A549 (cell line): ENCODE measurements at regions not wholly inside any gene's neighbourhood (a gene's known extent, or its start where the extent isn't known, plus 50 kb on each side); places are given as distances from the start of the nearest gene placed in this dataset.

ENCODE experiments used
- ATAC-seq, 2 experiments: fragments of 200-7000 bp in 1 of 2; fragments of >200 bp in 1 of 2; cut with Nextera tagmentation in 1 of 2; cut with Tn5 transposase in 1 of 2; 3 replicates each; pipeline versions ENCODE4 v1.8.0 to v1.9.1; 2018 to 2020; ENCODE audit warnings: mild to moderate bottlenecking in 1 of 2, moderate library complexity in 1 of 2
- CTCF ChIA-PET: fragments of 300-600 bp; sonication (Branson Sonifier 250); formaldehyde crosslinking; extraction: SDS; loops from one replicate; lab custom pipeline; 2021; ENCODE audit warnings: antibody characterized with exemption, inconsistent platforms; lab: Yijun Ruan, JAX
- POLR2A ChIA-PET: fragments of 350-600 bp; formaldehyde crosslinking; extraction: SDS; loops from one replicate; lab custom pipeline; 2021; ENCODE audit warnings: antibody characterized with exemption, inconsistent platforms; lab: Yijun Ruan, JAX
- DNase-seq, 2 experiments: peaks; one replicate each; pipeline versions ENCODE4 v3.0.0 to v3.0.0-alpha.2; 2011 to 2016; ENCODE audit warnings: low read depth in 1 of 2, low spot score in 1 of 2
- FAIRE-seq: peaks from 2 replicates; lab custom pipeline; 2011; peaks lifted over from hg19 to GRCh38; lab: Jason Lieb, UNC
- H3K27ac ChIP-seq, 2 experiments: fragments of >200 bp; sonication (Bioruptor Twin); formaldehyde crosslinking; 3 replicates each; pipeline ENCODE4 v1.5.1; 2016 to 2017
- H3K4me1 ChIP-seq: fragments of >200 bp; sonication (Bioruptor Twin); formaldehyde crosslinking; 3 replicates; pipeline ENCODE4 v1.6.1; 2016
- H3K4me2 ChIP-seq: fragments of >200 bp; sonication (Bioruptor Twin); formaldehyde crosslinking; 3 replicates; pipeline ENCODE4 v1.6.1; 2016
- H3K4me3 ChIP-seq: fragments of >200 bp; sonication (Bioruptor Twin); formaldehyde crosslinking; 3 replicates; pipeline ENCODE4 v1.5.1; 2016
- H3K9me3 ChIP-seq: fragments of >200 bp; sonication (Bioruptor Twin); formaldehyde crosslinking; 3 replicates; pipeline ENCODE4 v1.6.1; 2016
- CEBPB ChIP-seq, 2 experiments: fragments of >200 bp in 1 of 2; sonication (Bioruptor Twin) in 1 of 2; formaldehyde crosslinking in 1 of 2; IDR thresholded peaks; 2 replicates each; pipeline ENCODE4 v1.6.1; 2012 to 2016
- CTCF ChIP-seq: fragments of >200 bp; sonication (Bioruptor Twin); formaldehyde crosslinking; IDR thresholded peaks from 3 replicates; pipeline ENCODE4 v1.5.1; 2016
- EHMT2 ChIP-seq: fragments of 200-600 bp; sonication (generic); IDR thresholded peaks from 2 replicates; pipeline ENCODE4 v1.6.1; 2016; ENCODE audit warnings: antibody characterized with exemption, low read depth, mild to moderate bottlenecking, moderate library complexity
- FOSL2 ChIP-seq, 2 experiments: fragments of 450-650 bp in 1 of 2; fragments of >200 bp in 1 of 2; sonication (Bioruptor Twin) in 1 of 2; formaldehyde crosslinking; IDR thresholded peaks; 2 replicates each; pipeline versions ENCODE4 v1.5.0 to v1.6.1; 2016 to 2020; ENCODE audit warnings: mild to moderate bottlenecking in 1 of 2, moderate library complexity in 1 of 2
- FOXS1 ChIP-seq: fragments of 250-450 bp; sonication (Bioruptor Pico); IDR thresholded peaks from 2 replicates; pipeline ENCODE4 v1.5.0; 2020; ENCODE audit warnings: mild to moderate bottlenecking, moderate library complexity
- HOXA7 ChIP-seq: fragments of 250-450 bp; sonication (Bioruptor Pico); IDR thresholded peaks from 2 replicates; pipeline ENCODE4 v1.5.0; 2020; ENCODE audit warnings: mild to moderate bottlenecking, moderate library complexity
- HOXB5 ChIP-seq: fragments of 250-450 bp; sonication (Bioruptor Pico); IDR thresholded peaks from 2 replicates; pipeline ENCODE4 v1.5.0; 2020; ENCODE audit warnings: mild to moderate bottlenecking, moderate library complexity
- JUN ChIP-seq, 2 experiments: fragments of >200 bp; sonication (Bioruptor Twin); formaldehyde crosslinking; IDR thresholded peaks; 2 replicates in 1 of 2; 3 replicates in 1 of 2; pipeline ENCODE4 v1.6.1; 2016 to 2017
- NFE2L2 ChIP-seq: fragments of 150-350 bp; conservative IDR thresholded peaks from 2 replicates; pipeline ENCODE4 v1.6.1; 2014; ENCODE audit warnings: low read length
- NPAS2 ChIP-seq: fragments of 250-450 bp; sonication (Bioruptor Pico); IDR thresholded peaks from 2 replicates; pipeline ENCODE4 v1.8.0; 2022; ENCODE audit warnings: mild to moderate bottlenecking, moderate library complexity, borderline replicate concordance
- PBX3 ChIP-seq: IDR thresholded peaks from 2 replicates; pipeline ENCODE4 v1.6.1; 2012
- RNF2 ChIP-seq: fragments of 200-600 bp; sonication (generic); IDR thresholded peaks from 2 replicates; pipeline ENCODE4 v1.6.1; 2016; ENCODE audit warnings: low read depth, mild to moderate bottlenecking, antibody characterized with exemption, moderate library complexity, borderline replicate concordance
- SREBF2 ChIP-seq: fragments of 450-650 bp; IDR thresholded peaks from 2 replicates; pipeline ENCODE4 v1.6.1; 2014; ENCODE audit warnings: mild to moderate bottlenecking, moderate library complexity
- TFCP2L1 ChIP-seq: fragments of 250-450 bp; sonication (Bioruptor Pico); IDR thresholded peaks from 2 replicates; pipeline ENCODE4 v1.5.0; 2021; ENCODE audit warnings: mild to moderate bottlenecking
- USF2 ChIP-seq: fragments of 450-650 bp; IDR thresholded peaks from 2 replicates; pipeline ENCODE4 v1.6.1; 2014; ENCODE audit warnings: antibody characterized with exemption
- ZC3H11A ChIP-seq: fragments of 450-650 bp; IDR thresholded peaks from 2 replicates; pipeline ENCODE4 v1.6.1; 2014; ENCODE audit warnings: antibody characterized with exemption, mild to moderate bottlenecking
- ZNF302 ChIP-seq: fragments of 250-450 bp; sonication (Bioruptor Pico); IDR thresholded peaks from 2 replicates; pipeline ENCODE4 v1.9.0; 2021; ENCODE audit warnings: inconsistent platforms, mild to moderate bottlenecking, moderate library complexity
- ZSCAN20 ChIP-seq: fragments of 250-450 bp; sonication (Bioruptor Pico); IDR thresholded peaks from 2 replicates; pipeline ENCODE4 v1.8.0; 2022; ENCODE audit warnings: mild to moderate bottlenecking, moderate library complexity
- WGBS: methylation state at CpG from one replicate; pipeline ENCODE4 v1.1.6; 2017; ENCODE audit errors: missing lambda C conversion rate; 5-methylcytosine and 5-hydroxymethylcytosine counted together
- small RNA-seq, 6 experiments: library from RNA; depleted of rRNA; stranded (forward); fragments of <200 nt; gene quantifications; one replicate each; pipeline ENCODE3, GENCODE V24; 2012

GRCh38 chr2:184543832-184544231 is 54.5 kb upstream of the ZNF804A start:
- no peak for TF ChIP-seq HOXB5
- TF ChIP-seq SREBF2: no peak
- no peak for TF ChIP-seq RNF2
- TF ChIP-seq FOSL2 (IDR thresholded peaks at IDR 0.05): no peak
- no peak for TF ChIP-seq FOSL2 (CRISPR knock-in tag; IDR thresholded peaks at IDR 0.05)
- no peak for TF ChIP-seq ZC3H11A
- no peak for TF ChIP-seq EHMT2
- no peak for TF ChIP-seq FOXS1 (CRISPR knock-in tag)
- TF ChIP-seq HOXA7 (CRISPR knock-in tag): no peak
- TF ChIP-seq TFCP2L1 (CRISPR knock-in tag): no peak
- no peak for TF ChIP-seq CTCF
- TF ChIP-seq PBX3: no peak
- TF ChIP-seq ZSCAN20 (CRISPR knock-in tag): no peak
- TF ChIP-seq CEBPB (IDR thresholded peaks at IDR 0.05): no peak
- no peak for TF ChIP-seq ZNF302 (CRISPR knock-in tag)
- no peak for TF ChIP-seq NFE2L2
- TF ChIP-seq JUN (IDR thresholded peaks at IDR 0.05): no peak
- TF ChIP-seq USF2: no peak
- no peak for TF ChIP-seq NPAS2 (CRISPR knock-in tag)
- Histone ChIP-seq H3K4me3 (no peak overlapping the region), H3K4me2 (no peak overlapping the region), H3K27ac (no peak overlapping the region), H3K9me3 (no peaks in the 10 kb centered on the region), H3K4me1 (no peaks in the 10 kb centered on the region)
- WGBS: 14% methylated on average over 1 of the region's 1 CpG
- ChIA-PET CTCF (interaction anchor here (0.8 kb wide), 1 partner anchor 22 kb away, joined by 3 read pairs; no protein-coding TSS in a partner anchor), POLR2A (no interaction called here)
- FAIRE-seq (no peak), DNase-seq (no peak), ATAC-seq (no peak)

Small RNA genes lying in the stretch of these regions (small RNA-seq; reads per million reads assigned to genes)
- gene MIR548AE1: 0 reads per million in 6 experiments
